H9 (cell line): ENCODE measurements at regions not wholly inside any gene's neighbourhood (a gene's known extent, or its start where the extent isn't known, plus 50 kb on each side); places are given as distances from the start of the nearest gene placed in this dataset.

Experiments used
- DNase-seq: peaks from one replicate; pipeline ENCODE4 v3.0.0-alpha.2; 2017
- H2AFZ ChIP-seq: one replicate; pipeline ENCODE4 v1.6.1; 2013; ENCODE audit warnings: mild to moderate bottlenecking, low read length, control low read depth, moderate library complexity
- H2AK5ac ChIP-seq: 2 replicates; pipeline ENCODE4 v1.6.1; 2013; ENCODE audit warnings: low read length, control low read depth, mixed read lengths; ENCODE audit not compliant: insufficient read length
- H2BK120ac ChIP-seq: one replicate; pipeline ENCODE4 v1.6.1; 2013; ENCODE audit warnings: low read depth, mild to moderate bottlenecking, low read length, control low read depth, inconsistent platforms; ENCODE audit not compliant: poor library complexity, severe bottlenecking
- H2BK12ac ChIP-seq: 2 replicates; pipeline ENCODE4 v1.6.1; 2013; ENCODE audit warnings: low read length, control low read depth, mixed read lengths, low read depth; ENCODE audit not compliant: insufficient read length
- H2BK15ac ChIP-seq: 2 replicates; pipeline ENCODE4 v1.6.1; 2013; ENCODE audit warnings: low read depth, low read length, control low read depth
- H2BK20ac ChIP-seq: one replicate; pipeline ENCODE4 v1.6.1; 2013; ENCODE audit warnings: low read depth, mild to moderate bottlenecking, low read length, control low read depth, inconsistent platforms; ENCODE audit not compliant: poor library complexity, severe bottlenecking
- H2BK5ac ChIP-seq: 2 replicates; pipeline ENCODE4 v1.6.1; 2013; ENCODE audit warnings: low read length, control low read depth, mixed read lengths; ENCODE audit not compliant: insufficient read length
- H3K14ac ChIP-seq: 2 replicates; pipeline ENCODE4 v1.6.1; 2013; ENCODE audit warnings: low read length, control low read depth; ENCODE audit not compliant: insufficient read depth
- H3K18ac ChIP-seq: 2 replicates; pipeline ENCODE4 v1.6.1; 2013; ENCODE audit warnings: low read depth, mild to moderate bottlenecking, mixed read lengths, low read length, control low read depth; ENCODE audit not compliant: insufficient read length
- H3K23ac ChIP-seq: 2 replicates; pipeline ENCODE4 v1.6.1; 2013; ENCODE audit warnings: low read length, control low read depth, mixed read lengths, low read depth; ENCODE audit not compliant: insufficient read length
- H3K23me2 ChIP-seq: 2 replicates; pipeline ENCODE4 v1.6.1; 2013; ENCODE audit warnings: low read depth, mild to moderate bottlenecking, mixed read lengths, low read length, control low read depth; ENCODE audit not compliant: insufficient read length, poor library complexity, severe bottlenecking
- H3K27ac ChIP-seq: 2 replicates; pipeline ENCODE4 v1.5.1; 2013; ENCODE audit warnings: low read length, control low read depth, mixed read lengths, low read depth; ENCODE audit not compliant: insufficient read length
- H3K27me3 ChIP-seq: 2 replicates; pipeline ENCODE4 v1.6.1; 2013; ENCODE audit warnings: low read length, control low read depth, inconsistent platforms; ENCODE audit not compliant: insufficient read depth
- H3K4ac ChIP-seq: 2 replicates; pipeline ENCODE4 v1.6.1; 2013; ENCODE audit warnings: low read depth, mild to moderate bottlenecking, control low read depth, inconsistent platforms, low read length, moderate library complexity
- H3K4me1 ChIP-seq: 2 replicates; pipeline ENCODE4 v1.6.1; 2013; ENCODE audit warnings: low read length, control low read depth, inconsistent platforms; ENCODE audit not compliant: insufficient read depth
- H3K4me2 ChIP-seq: 2 replicates; pipeline ENCODE4 v1.6.1; 2013; ENCODE audit warnings: low read length, control low read depth, mixed read lengths; ENCODE audit not compliant: insufficient read length, insufficient read depth
- H3K56ac ChIP-seq: 2 replicates; pipeline ENCODE4 v1.6.1; 2013; ENCODE audit warnings: low read depth, mild to moderate bottlenecking, mixed read lengths, low read length, control low read depth; ENCODE audit not compliant: insufficient read length
- H3K79me1 ChIP-seq: 2 replicates; pipeline ENCODE4 v1.6.1; 2013; ENCODE audit warnings: low read depth, mild to moderate bottlenecking, moderate library complexity, low read length, control low read depth, inconsistent platforms; ENCODE audit not compliant: insufficient read depth, poor library complexity, severe bottlenecking
- H3K79me2 ChIP-seq: 2 replicates; pipeline ENCODE4 v1.6.1; 2013; ENCODE audit warnings: low read length, control low read depth, inconsistent platforms; ENCODE audit not compliant: insufficient read depth
- H3K9ac ChIP-seq: 2 replicates; pipeline ENCODE4 v1.6.1; 2013; ENCODE audit warnings: low read length, control low read depth, mixed read lengths; ENCODE audit not compliant: insufficient read length; ENCODE audit errors: extremely low read depth
- H3K9me3 ChIP-seq: one replicate; pipeline ENCODE4 v1.6.1; 2013; ENCODE audit warnings: low read depth, low read length, inconsistent platforms; ENCODE audit not compliant: control insufficient read depth
- H3T11ph ChIP-seq: one replicate; pipeline ENCODE4 v1.6.1; 2013; ENCODE audit warnings: mild to moderate bottlenecking, low read length, control low read depth, inconsistent platforms
- H4K20me1 ChIP-seq: one replicate; pipeline ENCODE4 v1.6.1; 2013; ENCODE audit not compliant: control insufficient read depth, insufficient read length, insufficient read depth
- H4K5ac ChIP-seq: 2 replicates; pipeline ENCODE4 v1.6.1; 2013; ENCODE audit warnings: low read depth, mild to moderate bottlenecking, mixed read lengths, low read length, control low read depth; ENCODE audit not compliant: insufficient read length
- H4K8ac ChIP-seq: replicated peaks from 2 replicates; pipeline ENCODE4 v1.6.1; 2013; ENCODE audit warnings: low read length, control low read depth, mixed read lengths, low read depth; ENCODE audit not compliant: insufficient read length
- H4K91ac ChIP-seq: 2 replicates; pipeline ENCODE4 v1.6.1; 2013; ENCODE audit warnings: low read depth, mild to moderate bottlenecking, moderate library complexity, mixed read lengths, low read length, control low read depth; ENCODE audit not compliant: insufficient read length
- H3K27ac Mint-ChIP-seq, 3 experiments: 2 replicates in 2 of 3; 3 replicates in 1 of 3; pipeline ENCODE4 v1.8.0; 2020 to 2021; ENCODE audit warnings: mixed read lengths in 3 of 3, mild to moderate bottlenecking in 1 of 3, moderate library complexity in 1 of 3
- H3K27me3 Mint-ChIP-seq: 2 replicates; pipeline ENCODE4 v1.8.0; 2021; ENCODE audit warnings: low read depth, mild to moderate bottlenecking, moderate library complexity, mixed read lengths
- H3K36me3 Mint-ChIP-seq, 3 experiments: 2 replicates in 2 of 3; 3 replicates in 1 of 3; pipeline ENCODE4 v1.8.0; 2020 to 2021; ENCODE audit warnings: low read depth in 3 of 3, mixed read lengths in 3 of 3; ENCODE audit not compliant: insufficient read depth in 1 of 3
- H3K4me1 Mint-ChIP-seq, 2 experiments: 2 replicates each; pipeline ENCODE4 v1.8.0; 2020; ENCODE audit warnings: mixed read lengths in 2 of 2
- H3K4me3 Mint-ChIP-seq, 2 experiments: 2 replicates in 1 of 2; 3 replicates in 1 of 2; pipeline ENCODE4 v1.8.0; 2020 to 2021; ENCODE audit warnings: mild to moderate bottlenecking in 2 of 2, mixed read lengths in 2 of 2, moderate library complexity in 1 of 2
- H3K9me3 Mint-ChIP-seq, 2 experiments: 2 replicates in 1 of 2; 3 replicates in 1 of 2; pipeline ENCODE4 v1.8.0; 2020; ENCODE audit warnings: mild to moderate bottlenecking in 2 of 2, mixed read lengths in 2 of 2, moderate library complexity in 1 of 2
- WGBS: extraction: QIAGEN DNeasy Blood & Tissue Kit; methylation state at CpG from one replicate; pipeline ENCODE4 v1.1.7; 2013; ENCODE audit warnings: missing lambda C conversion rate, low lambda C conversion rate, mixed read lengths; ENCODE audit not compliant: insufficient read length; ENCODE audit errors: extremely low coverage; 5-methylcytosine and 5-hydroxymethylcytosine counted together
- TF ChIP-seq, protein P1 (sequence below): fragments of 200-600 bp; sonication (generic); conservative IDR thresholded peaks from 3 replicates; pipeline ENCODE4 v1.8.0; 2021; ENCODE audit warnings: antibody characterized with exemption, mild to moderate bottlenecking

GRCh38 chr7:72503644-72504043 is 91.5 kb upstream of the CALN1 start:
- Mint-ChIP-seq H3K27ac (peak overlapping the region in 2 of 3 experiments; percentile 10 to 15; a peak in 2 of 7 replicates), H3K36me3 (no peaks in the 10 kb centered on the region), H3K27me3 (no peaks in the 10 kb centered on the region), H3K9me3 (no peaks in the 10 kb centered on the region; a peak in 2 of 5 replicates), H3K4me1 (peaks cover 12 to 13% of the 10 kb centered on the region in 2 experiments), H3K4me3 (no peak overlapping the region)
- H2AK5ac ChIP-seq, result no peak overlapping the region
- H4K8ac ChIP-seq, result peak overlapping the region; percentile 27
- H3K9ac ChIP-seq, result no peak overlapping the region
- H3K4ac ChIP-seq, result no peak overlapping the region
- no peaks in the 10 kb centered on the region for H3K27me3 ChIP-seq
- H3K9me3 ChIP-seq, result no peaks in the 10 kb centered on the region
- H3K4me1 ChIP-seq, result peaks cover 5% of the 10 kb centered on the region; the same call in 1 of the 2 replicates
- no peaks in the 10 kb centered on the region for H3K23me2 ChIP-seq
- H2BK20ac ChIP-seq, result no peak overlapping the region
- no CpG with 5 or more reads among the region's 8 CpGs for WGBS
- no peak overlapping the region for H2BK5ac ChIP-seq
- no peak for DNase-seq
- no peak overlapping the region for H4K91ac ChIP-seq
- no peak overlapping the region for H3K4me2 ChIP-seq
- no peak overlapping the region for H2BK120ac ChIP-seq
- no peak overlapping the region for H3K56ac ChIP-seq
- H2AFZ ChIP-seq, result no peak overlapping the region
- no peak overlapping the region for H3K23ac ChIP-seq
- H3K18ac ChIP-seq, result no peak overlapping the region
- H4K5ac ChIP-seq, result no peak overlapping the region
- no peaks in the 10 kb centered on the region for H3K79me1 ChIP-seq
- no peak overlapping the region for H2BK12ac ChIP-seq
- H3K79me2 ChIP-seq, result no peaks in the 10 kb centered on the region
- H2BK15ac ChIP-seq, result no peak overlapping the region
- no peak overlapping the region for H3K14ac ChIP-seq
- TF ChIP-seq, protein P1, sequence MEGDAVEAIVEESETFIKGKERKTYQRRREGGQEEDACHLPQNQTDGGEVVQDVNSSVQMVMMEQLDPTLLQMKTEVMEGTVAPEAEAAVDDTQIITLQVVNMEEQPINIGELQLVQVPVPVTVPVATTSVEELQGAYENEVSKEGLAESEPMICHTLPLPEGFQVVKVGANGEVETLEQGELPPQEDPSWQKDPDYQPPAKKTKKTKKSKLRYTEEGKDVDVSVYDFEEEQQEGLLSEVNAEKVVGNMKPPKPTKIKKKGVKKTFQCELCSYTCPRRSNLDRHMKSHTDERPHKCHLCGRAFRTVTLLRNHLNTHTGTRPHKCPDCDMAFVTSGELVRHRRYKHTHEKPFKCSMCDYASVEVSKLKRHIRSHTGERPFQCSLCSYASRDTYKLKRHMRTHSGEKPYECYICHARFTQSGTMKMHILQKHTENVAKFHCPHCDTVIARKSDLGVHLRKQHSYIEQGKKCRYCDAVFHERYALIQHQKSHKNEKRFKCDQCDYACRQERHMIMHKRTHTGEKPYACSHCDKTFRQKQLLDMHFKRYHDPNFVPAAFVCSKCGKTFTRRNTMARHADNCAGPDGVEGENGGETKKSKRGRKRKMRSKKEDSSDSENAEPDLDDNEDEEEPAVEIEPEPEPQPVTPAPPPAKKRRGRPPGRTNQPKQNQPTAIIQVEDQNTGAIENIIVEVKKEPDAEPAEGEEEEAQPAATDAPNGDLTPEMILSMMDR, result no peak
- H4K20me1 ChIP-seq, result no peaks in the 10 kb centered on the region
- H3T11ph ChIP-seq, result no peak overlapping the region
- H3K27ac ChIP-seq, result no peak overlapping the region
